Panc1 (cell line): ENCODE measurements at regions not wholly inside any gene's neighbourhood (a gene's known extent, or its start where the extent isn't known, plus 50 kb on each side); places are given as distances from the start of the nearest gene placed in this dataset.

Source experiments
- ATAC-seq: fragments of 200-7000 bp; cut with Tn5 transposase; 2 replicates; pipeline ENCODE4 v1.9.1; 2020; ENCODE audit warnings: mild to moderate bottlenecking, moderate library complexity
- BruUV-seq: library from RNA; stranded (reverse); fragments of 400-500 nt; replicated peaks from 2 replicates; lab custom pipeline; 2021; lab: Mats Ljungman, UMichigan
- CTCF ChIA-PET: fragments of 300-600 bp; sonication (Branson Sonifier 250); formaldehyde crosslinking; loops from one replicate; lab custom pipeline; 2022; ENCODE audit warnings: antibody characterized with exemption; lab: Charles Lee
- POLR2A ChIA-PET: fragments of 300-600 bp; sonication (Branson Sonifier 250); formaldehyde crosslinking; loops from one replicate; lab custom pipeline; 2022; ENCODE audit warnings: antibody characterized with exemption; lab: Charles Lee
- DNase-seq: peaks from one replicate; pipeline ENCODE4 v3.0.0-alpha.2; 2010; ENCODE audit warnings: low read depth, low spot score
- H3K27ac ChIP-seq: 2 replicates; pipeline ENCODE4 v1.5.1; 2011; ENCODE audit warnings: mild to moderate bottlenecking, low read length, inconsistent platforms
- H3K27me3 ChIP-seq: fragments of 200-500 bp; sonication (Bioruptor generic); 2 replicates; pipeline ENCODE4 v1.6.0; 2014; ENCODE audit warnings: low read length, inconsistent platforms; ENCODE audit not compliant: control insufficient read depth, insufficient read depth
- H3K36me3 ChIP-seq: fragments of 200-500 bp; sonication (Bioruptor generic); 2 replicates; pipeline ENCODE4 v1.5.1; 2014; ENCODE audit warnings: inconsistent platforms, mild to moderate bottlenecking, low read length, moderate library complexity; ENCODE audit not compliant: control insufficient read depth, insufficient read depth
- H3K4me1 ChIP-seq: 2 replicates; pipeline ENCODE4 v1.5.1; 2011; ENCODE audit warnings: inconsistent platforms, mild to moderate bottlenecking, low read length, moderate library complexity; ENCODE audit not compliant: control insufficient read depth, insufficient read depth
- H3K4me3 ChIP-seq, 2 experiments: 2 replicates each; pipeline ENCODE4 v1.5.1; 2011 to 2012; ENCODE audit warnings: low read depth in 2 of 2, low read length in 2 of 2, mild to moderate bottlenecking in 2 of 2, inconsistent platforms in 1 of 2, moderate library complexity in 1 of 2
- H3K9me3 ChIP-seq: fragments of 200-500 bp; sonication (Bioruptor generic); 2 replicates; pipeline ENCODE4 v1.5.1; 2014; ENCODE audit warnings: low read depth, mild to moderate bottlenecking, inconsistent platforms, low read length, moderate library complexity; ENCODE audit not compliant: control insufficient read depth, insufficient read depth
- POLR2AphosphoS5 ChIP-seq: IDR thresholded peaks from 2 replicates; pipeline ENCODE4 v1.6.1; 2012; ENCODE audit warnings: mild to moderate bottlenecking, low read depth, low read length, moderate library complexity
- SIN3A ChIP-seq: IDR thresholded peaks from 2 replicates; pipeline ENCODE4 v1.6.1; 2012; ENCODE audit warnings: low read depth, mild to moderate bottlenecking, low read length, moderate library complexity, borderline replicate concordance; ENCODE audit not compliant: insufficient read depth
- TCF7L2 ChIP-seq: IDR thresholded peaks from 2 replicates; pipeline ENCODE4 v1.6.1; 2011; ENCODE audit warnings: mild to moderate bottlenecking, low read depth, low read length, inconsistent platforms
- in situ Hi-C: cut with HindIII; loops from 2 replicates; pipeline ENCODE4 v1.10.0; 2016; ENCODE audit warnings: low sequenced_read_pairs, low pct_unique_long_range_greater_than_20kb
- intact Hi-C: fragments of 100-400 bp; cut with micrococcal nuclease; formaldehyde crosslinking; loops from one replicate; pipeline ENCODE4 v1.10.0; 2022; ENCODE audit not compliant: unreplicated experiment
- TF ChIP-seq, protein P1 (sequence below), 2 experiments: IDR thresholded peaks; 2 replicates each; pipeline ENCODE4 v1.6.1; 2011 to 2012; ENCODE audit warnings: low read depth in 2 of 2, control low read depth in 1 of 2, low read length in 1 of 2, mild to moderate bottlenecking in 1 of 2, moderate library complexity in 1 of 2; ENCODE audit not compliant: insufficient read depth in 1 of 2
- TF ChIP-seq, protein P2 (sequence below): fragments of 450-650 bp; IDR thresholded peaks from 2 replicates; pipeline ENCODE4 v1.5.1; 2017; ENCODE audit warnings: mild to moderate bottlenecking

DNA sequence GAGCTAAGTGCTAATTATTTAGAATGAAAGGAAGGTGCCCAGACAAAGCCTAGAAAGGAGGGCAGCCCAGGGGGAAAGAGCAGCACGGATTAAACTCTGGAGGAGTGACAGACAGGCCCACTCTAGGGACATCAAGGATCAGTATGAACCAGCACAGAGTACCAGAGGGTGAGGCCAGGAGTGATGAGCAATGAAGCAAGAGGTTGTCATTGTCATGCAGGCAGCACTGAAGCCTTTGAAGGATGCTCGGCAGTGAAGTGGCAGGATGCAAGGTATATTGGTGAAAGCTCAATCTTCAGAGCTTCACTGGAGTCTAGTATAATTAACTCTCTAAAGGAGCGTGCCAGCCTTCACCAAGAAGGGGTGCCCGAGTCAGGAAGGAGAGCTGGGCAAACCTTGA lies 112.0 kb upstream of the INHBA start:
- no peak overlapping the region for H3K4me3 ChIP-seq
- POLR2A ChIA-PET: no interaction called here
- in situ Hi-C loops: no loop called here

DNA sequence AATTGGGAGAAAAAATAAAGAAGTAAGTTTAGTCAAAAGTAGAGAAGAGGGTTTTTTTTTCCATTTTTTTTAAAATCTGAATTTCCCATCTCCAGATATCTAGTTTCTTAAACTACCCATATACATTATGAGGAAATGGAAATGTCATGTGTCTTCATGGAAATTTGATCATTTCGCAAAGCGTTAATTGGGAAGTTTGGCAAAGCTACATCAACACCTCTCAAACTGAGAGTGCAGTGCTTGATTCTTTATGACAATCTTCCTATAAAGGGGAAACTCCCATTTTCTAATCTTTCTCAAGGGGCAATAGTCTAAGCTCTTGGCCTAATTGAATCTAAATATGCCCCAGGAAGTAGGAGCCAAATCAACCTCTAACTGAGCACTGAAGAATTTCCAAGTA lies 110.4 kb upstream of the INHBA start:
- H3K4me1 ChIP-seq: no peaks in the 10 kb centered on the region
- BruUV-seq: no TSS peak
- TF ChIP-seq POLR2AphosphoS5: no peak
- TF ChIP-seq TCF7L2: no peak
- TF ChIP-seq, protein P1, sequence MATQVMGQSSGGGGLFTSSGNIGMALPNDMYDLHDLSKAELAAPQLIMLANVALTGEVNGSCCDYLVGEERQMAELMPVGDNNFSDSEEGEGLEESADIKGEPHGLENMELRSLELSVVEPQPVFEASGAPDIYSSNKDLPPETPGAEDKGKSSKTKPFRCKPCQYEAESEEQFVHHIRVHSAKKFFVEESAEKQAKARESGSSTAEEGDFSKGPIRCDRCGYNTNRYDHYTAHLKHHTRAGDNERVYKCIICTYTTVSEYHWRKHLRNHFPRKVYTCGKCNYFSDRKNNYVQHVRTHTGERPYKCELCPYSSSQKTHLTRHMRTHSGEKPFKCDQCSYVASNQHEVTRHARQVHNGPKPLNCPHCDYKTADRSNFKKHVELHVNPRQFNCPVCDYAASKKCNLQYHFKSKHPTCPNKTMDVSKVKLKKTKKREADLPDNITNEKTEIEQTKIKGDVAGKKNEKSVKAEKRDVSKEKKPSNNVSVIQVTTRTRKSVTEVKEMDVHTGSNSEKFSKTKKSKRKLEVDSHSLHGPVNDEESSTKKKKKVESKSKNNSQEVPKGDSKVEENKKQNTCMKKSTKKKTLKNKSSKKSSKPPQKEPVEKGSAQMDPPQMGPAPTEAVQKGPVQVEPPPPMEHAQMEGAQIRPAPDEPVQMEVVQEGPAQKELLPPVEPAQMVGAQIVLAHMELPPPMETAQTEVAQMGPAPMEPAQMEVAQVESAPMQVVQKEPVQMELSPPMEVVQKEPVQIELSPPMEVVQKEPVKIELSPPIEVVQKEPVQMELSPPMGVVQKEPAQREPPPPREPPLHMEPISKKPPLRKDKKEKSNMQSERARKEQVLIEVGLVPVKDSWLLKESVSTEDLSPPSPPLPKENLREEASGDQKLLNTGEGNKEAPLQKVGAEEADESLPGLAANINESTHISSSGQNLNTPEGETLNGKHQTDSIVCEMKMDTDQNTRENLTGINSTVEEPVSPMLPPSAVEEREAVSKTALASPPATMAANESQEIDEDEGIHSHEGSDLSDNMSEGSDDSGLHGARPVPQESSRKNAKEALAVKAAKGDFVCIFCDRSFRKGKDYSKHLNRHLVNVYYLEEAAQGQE (IDR thresholded peaks at IDR 0.05; ENCODE audit: insufficient read depth in 1 of 2, low read depth in 2 of 2, low read length in 1 of 2): no peak
- no peaks in the 10 kb centered on the region for H3K27me3 ChIP-seq
- in situ Hi-C loops: no loop called here
- ATAC-seq: no peak
- ChIA-PET POLR2A (interaction anchor here (0.7 kb wide), 1 partner anchor 53 kb away, joined by 5 read pairs; no protein-coding TSS in a partner anchor), CTCF (no interaction called here)
- no peak for DNase-seq
- intact Hi-C loops: no loop called here
- H3K27ac ChIP-seq: no peak overlapping the region
- no peaks in the 10 kb centered on the region for H3K36me3 ChIP-seq
- H3K4me3 ChIP-seq: no peak overlapping the region
- H3K9me3 ChIP-seq: no peaks in the 10 kb centered on the region

More for the DNA sequence above, 112.0 kb upstream of the INHBA start:
- Histone ChIP-seq H3K27me3 (no peaks in the 10 kb centered on the region), H3K4me1 (no peaks in the 10 kb centered on the region), H3K36me3 (no peaks in the 10 kb centered on the region), H3K27ac (no peak overlapping the region), H3K9me3 (no peaks in the 10 kb centered on the region)
- CTCF ChIA-PET: no interaction called here
- ATAC-seq: no peak
- no peak for DNase-seq
- TF ChIP-seq SIN3A (no peak), POLR2AphosphoS5 (no peak), TCF7L2 (no peak)
- TF ChIP-seq, protein P2, sequence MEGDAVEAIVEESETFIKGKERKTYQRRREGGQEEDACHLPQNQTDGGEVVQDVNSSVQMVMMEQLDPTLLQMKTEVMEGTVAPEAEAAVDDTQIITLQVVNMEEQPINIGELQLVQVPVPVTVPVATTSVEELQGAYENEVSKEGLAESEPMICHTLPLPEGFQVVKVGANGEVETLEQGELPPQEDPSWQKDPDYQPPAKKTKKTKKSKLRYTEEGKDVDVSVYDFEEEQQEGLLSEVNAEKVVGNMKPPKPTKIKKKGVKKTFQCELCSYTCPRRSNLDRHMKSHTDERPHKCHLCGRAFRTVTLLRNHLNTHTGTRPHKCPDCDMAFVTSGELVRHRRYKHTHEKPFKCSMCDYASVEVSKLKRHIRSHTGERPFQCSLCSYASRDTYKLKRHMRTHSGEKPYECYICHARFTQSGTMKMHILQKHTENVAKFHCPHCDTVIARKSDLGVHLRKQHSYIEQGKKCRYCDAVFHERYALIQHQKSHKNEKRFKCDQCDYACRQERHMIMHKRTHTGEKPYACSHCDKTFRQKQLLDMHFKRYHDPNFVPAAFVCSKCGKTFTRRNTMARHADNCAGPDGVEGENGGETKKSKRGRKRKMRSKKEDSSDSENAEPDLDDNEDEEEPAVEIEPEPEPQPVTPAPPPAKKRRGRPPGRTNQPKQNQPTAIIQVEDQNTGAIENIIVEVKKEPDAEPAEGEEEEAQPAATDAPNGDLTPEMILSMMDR: no peak
- TF ChIP-seq, protein P1 (IDR thresholded peaks at IDR 0.05; ENCODE audit: insufficient read depth in 1 of 2, low read depth in 2 of 2, low read length in 1 of 2): no peak
- no TSS peak for BruUV-seq
- intact Hi-C loops: no loop called here
